CD4-positive, alpha-beta memory T cell (primary cell): ENCODE measurements at regions not wholly inside any gene's neighbourhood (a gene's known extent, or its start where the extent isn't known, plus 50 kb on each side); places are given as distances from the start of the nearest gene placed in this dataset.

Source experiments
- CTCF ChIA-PET: fragments of 350-600 bp; sonication (Branson Sonifier 250); formaldehyde crosslinking; loops from one replicate; lab custom pipeline; 2021; ENCODE audit warnings: inconsistent platforms; ENCODE audit not compliant: partially characterized antibody; lab: Charles Lee
- POLR2A ChIA-PET: fragments of 350-600 bp; sonication (Branson Sonifier 250); formaldehyde crosslinking; loops from one replicate; lab custom pipeline; 2021; ENCODE audit not compliant: partially characterized antibody; lab: Charles Lee
- DNase-seq, 5 donors: peaks; one replicate each; pipeline versions ENCODE4 v3.0.0 to v3.0.0-alpha.2; 2020 to 2022; ENCODE audit warnings: mixed read lengths in 1 of 5
- H3K27ac ChIP-seq: one replicate; pipeline ENCODE4 v1.7.0; 2013; ENCODE audit warnings: low read depth, low read length
- H3K27me3 ChIP-seq: 2 replicates; pipeline ENCODE4 v1.7.0; 2013; ENCODE audit warnings: mild to moderate bottlenecking, low read length, moderate library complexity; ENCODE audit not compliant: insufficient read depth
- H3K36me3 ChIP-seq: 2 replicates; pipeline ENCODE4 v1.7.0; 2013; ENCODE audit warnings: mild to moderate bottlenecking, low read length, moderate library complexity; ENCODE audit not compliant: insufficient read depth
- H3K4me1 ChIP-seq: 2 replicates; pipeline ENCODE4 v1.7.0; 2013; ENCODE audit warnings: mild to moderate bottlenecking, low read length, moderate library complexity; ENCODE audit not compliant: insufficient read depth
- H3K4me3 ChIP-seq, 2 donors: one replicate each; pipeline ENCODE4 v1.7.0; 2013; ENCODE audit warnings: low read length in 2 of 2, mild to moderate bottlenecking in 1 of 2
- H3K9me3 ChIP-seq, 2 donors: one replicate each; pipeline ENCODE4 v1.7.0; 2013; ENCODE audit warnings: low read length in 2 of 2, control low read depth in 1 of 2; ENCODE audit not compliant: control insufficient read depth in 1 of 2
- H3K27ac Mint-ChIP-seq, 7 donors: one replicate each; pipeline ENCODE4 v1.8.0; 2020 to 2021; ENCODE audit warnings: mixed read lengths in 7 of 7, mild to moderate bottlenecking in 6 of 7, inconsistent platforms in 3 of 7, moderate library complexity in 3 of 7
- H3K27me3 Mint-ChIP-seq, 2 donors: one replicate each; pipeline ENCODE4 v1.8.0; 2020 to 2021; ENCODE audit warnings: mixed read lengths in 2 of 2
- H3K36me3 Mint-ChIP-seq, 2 donors: one replicate each; pipeline ENCODE4 v1.8.0; 2020 to 2021; ENCODE audit warnings: mixed read lengths in 2 of 2, inconsistent platforms in 1 of 2, mild to moderate bottlenecking in 1 of 2
- H3K4me1 Mint-ChIP-seq, 4 donors: one replicate each; pipeline ENCODE4 v1.8.0; 2020 to 2021; ENCODE audit warnings: mixed read lengths in 4 of 4, mild to moderate bottlenecking in 1 of 4
- H3K4me3 Mint-ChIP-seq, 8 donors: one replicate each; pipeline ENCODE4 v1.8.0; 2020 to 2021; ENCODE audit warnings: mixed read lengths in 8 of 8, mild to moderate bottlenecking in 7 of 8, moderate library complexity in 6 of 8, inconsistent platforms in 3 of 8
- H3K9me3 Mint-ChIP-seq, 8 donors: one replicate each; pipeline ENCODE4 v1.8.0; 2020 to 2021; ENCODE audit warnings: mixed read lengths in 8 of 8, mild to moderate bottlenecking in 5 of 8, inconsistent platforms in 3 of 8, moderate library complexity in 1 of 8
- intact Hi-C: fragments of 100-400 bp; cut with micrococcal nuclease; formaldehyde crosslinking; loops from one replicate; pipeline ENCODE4 v1.15.1; 2023

GRCh38 chr3:143192193-143192592 lies 72.6 kb downstream of the CHST2 start:
- ChIA-PET POLR2A (no interaction called here), CTCF (no interaction called here)
- Mint-ChIP-seq H3K4me3 (peak overlapping the region in 5 of 8 donors; percentile 9 to 41 (median 37)), H3K9me3 (peaks cover 0 to 7% (median 0%) of the 10 kb centered on the region in 8 donors), H3K27ac (peak overlapping the region in 1 of 7 donors; percentile 10), H3K36me3 (no peaks in the 10 kb centered on the region), H3K27me3 (no peaks in the 10 kb centered on the region), H3K4me1 (peaks cover 0 to 8% (median 4%) of the 10 kb centered on the region in 4 donors)
- no peaks in the 10 kb centered on the region for H3K36me3 ChIP-seq
- H3K27me3 ChIP-seq: no peaks in the 10 kb centered on the region
- intact Hi-C loops: no loop called here
- no peaks in the 10 kb centered on the region for H3K4me1 ChIP-seq
- no peaks in the 10 kb centered on the region for H3K9me3 ChIP-seq
- DNase-seq: no peak
- no peak overlapping the region for H3K4me3 ChIP-seq
- H3K27ac ChIP-seq: no peak overlapping the region

GRCh38 chr3:143200001-143200924 lies 80.7 kb downstream of the CHST2 start:
- DNase-seq: no peak
- Histone ChIP-seq H3K4me3 (no peak overlapping the region), H3K9me3 (no peaks in the 10 kb centered on the region), H3K4me1 (no peaks in the 10 kb centered on the region), H3K36me3 (no peaks in the 10 kb centered on the region), H3K27me3 (no peaks in the 10 kb centered on the region), H3K27ac (no peak overlapping the region)
- ChIA-PET CTCF (no interaction called here), POLR2A (no interaction called here)
- H3K36me3 Mint-ChIP-seq: no peaks in the 10 kb centered on the region
- peaks cover 0 to 3% of the 10 kb centered on the region in 2 donors for H3K27me3 Mint-ChIP-seq
- H3K9me3 Mint-ChIP-seq: peaks cover 0 to 6% (median 2%) of the 10 kb centered on the region in 8 donors
- no peak overlapping the region for H3K27ac Mint-ChIP-seq
- intact Hi-C loops: no loop called here
- H3K4me3 Mint-ChIP-seq: no peak overlapping the region
- H3K4me1 Mint-ChIP-seq: no peaks in the 10 kb centered on the region

- Mint-ChIP-seq H3K9me3 (peaks cover 0 to 9% (median 4%) of the 10 kb centered on the region in 8 donors), H3K27me3 (peaks cover 0 to 3% of the 10 kb centered on the region in 2 donors), H3K4me1 (no peaks in the 10 kb centered on the region), H3K36me3 (no peaks in the 10 kb centered on the region), H3K27ac (no peak overlapping the region), H3K4me3 (no peak overlapping the region)
- POLR2A ChIA-PET: no interaction called here
- no peak for DNase-seq
- Histone ChIP-seq H3K27ac (no peak overlapping the region), H3K9me3 (no peaks in the 10 kb centered on the region), H3K4me3 (no peak overlapping the region), H3K4me1 (no peaks in the 10 kb centered on the region), H3K36me3 (no peaks in the 10 kb centered on the region), H3K27me3 (no peaks in the 10 kb centered on the region)
- intact Hi-C loops: no loop called here
- CTCF ChIA-PET: no interaction called here
These were observed 81.5 kb downstream of the CHST2 start for GRCh38 chr3:143201045-143201444.

- peaks cover 0 to 3% of the 10 kb centered on the region in 2 donors for H3K27me3 Mint-ChIP-seq
- peaks cover 0 to 9% (median 4%) of the 10 kb centered on the region in 8 donors for H3K9me3 Mint-ChIP-seq
- no peak for DNase-seq
- H3K36me3 ChIP-seq: no peaks in the 10 kb centered on the region
- H3K4me1 Mint-ChIP-seq: no peaks in the 10 kb centered on the region
- H3K4me3 ChIP-seq: no peak overlapping the region
- H3K36me3 Mint-ChIP-seq: no peaks in the 10 kb centered on the region
- no peaks in the 10 kb centered on the region for H3K27me3 ChIP-seq
- H3K4me3 Mint-ChIP-seq: no peak overlapping the region
- H3K4me1 ChIP-seq: no peaks in the 10 kb centered on the region
- H3K27ac ChIP-seq: no peak overlapping the region
- ChIA-PET POLR2A (no interaction called here), CTCF (no interaction called here)
- intact Hi-C loops: no loop called here
- H3K27ac Mint-ChIP-seq: no peak overlapping the region
- no peaks in the 10 kb centered on the region for H3K9me3 ChIP-seq
These were observed 82.5 kb downstream of the CHST2 start for GRCh38 chr3:143201870-143202752.

- POLR2A ChIA-PET: no interaction called here
- no peak for DNase-seq
- H3K27me3 ChIP-seq: no peaks in the 10 kb centered on the region
- H3K4me3 ChIP-seq: no peak overlapping the region
- CTCF ChIA-PET: no interaction called here
- no peak overlapping the region for H3K4me3 Mint-ChIP-seq
- H3K36me3 ChIP-seq: no peaks in the 10 kb centered on the region
- intact Hi-C loops: no loop called here
- peaks cover 0 to 6% (median 4%) of the 10 kb centered on the region in 8 donors for H3K9me3 Mint-ChIP-seq
- H3K27me3 Mint-ChIP-seq: peaks cover 0 to 3% of the 10 kb centered on the region in 2 donors
- H3K27ac ChIP-seq: no peak overlapping the region
- no peaks in the 10 kb centered on the region for H3K4me1 ChIP-seq
- no peaks in the 10 kb centered on the region for H3K9me3 ChIP-seq
- H3K36me3 Mint-ChIP-seq: no peaks in the 10 kb centered on the region
- H3K4me1 Mint-ChIP-seq: no peaks in the 10 kb centered on the region
- H3K27ac Mint-ChIP-seq: no peak overlapping the region
These were observed 83.6 kb downstream of the CHST2 start for GRCh38 chr3:143203142-143203541.

GRCh38 chr3:143203848-143204247 lies 84.3 kb downstream of the CHST2 start:
- peaks cover 0 to 3% of the 10 kb centered on the region in 2 donors for H3K27me3 Mint-ChIP-seq
- intact Hi-C loops: no loop called here
- CTCF ChIA-PET: no interaction called here
- H3K27ac Mint-ChIP-seq: no peak overlapping the region
- Histone ChIP-seq H3K4me3 (no peak overlapping the region), H3K27ac (no peak overlapping the region), H3K4me1 (no peaks in the 10 kb centered on the region), H3K36me3 (no peaks in the 10 kb centered on the region), H3K27me3 (no peaks in the 10 kb centered on the region), H3K9me3 (no peaks in the 10 kb centered on the region)
- POLR2A ChIA-PET: no interaction called here
- peaks cover 0 to 6% (median 4%) of the 10 kb centered on the region in 8 donors for H3K9me3 Mint-ChIP-seq
- H3K4me1 Mint-ChIP-seq: no peaks in the 10 kb centered on the region
- DNase-seq: no peak
- no peak overlapping the region for H3K4me3 Mint-ChIP-seq
- no peaks in the 10 kb centered on the region for H3K36me3 Mint-ChIP-seq

GRCh38 chr3:143206955-143207337 lies 87.4 kb downstream of the CHST2 start:
- Mint-ChIP-seq H3K9me3 (peaks cover 0 to 6% (median 4%) of the 10 kb centered on the region in 8 donors), H3K4me1 (peaks cover 0 to 2% (median 0%) of the 10 kb centered on the region in 4 donors), H3K36me3 (no peaks in the 10 kb centered on the region), H3K4me3 (no peak overlapping the region), H3K27me3 (peaks cover 0 to 3% of the 10 kb centered on the region in 2 donors), H3K27ac (no peak overlapping the region)
- intact Hi-C loops: no loop called here
- no peak overlapping the region for H3K4me3 ChIP-seq
- ChIA-PET POLR2A (no interaction called here), CTCF (no interaction called here)
- no peak overlapping the region for H3K27ac ChIP-seq
- no peaks in the 10 kb centered on the region for H3K27me3 ChIP-seq
- no peaks in the 10 kb centered on the region for H3K9me3 ChIP-seq
- no peaks in the 10 kb centered on the region for H3K36me3 ChIP-seq
- no peaks in the 10 kb centered on the region for H3K4me1 ChIP-seq
- no peak for DNase-seq
